Neural cell (in vitro differentiated cells): ENCODE measurements at regions not wholly inside any gene's neighbourhood (a gene's known extent, or its start where the extent isn't known, plus 50 kb on each side); places are given as distances from the start of the nearest gene placed in this dataset.

Source experiments
- H2AFZ ChIP-seq: fragments of 200-600, 300-800 bp; sonication (generic), shearing (Covaris generic); 2 replicates; pipeline ENCODE4 v1.6.0; 2014; ENCODE audit warnings: low read depth, mild to moderate bottlenecking, antibody characterized with exemption, low read length, moderate library complexity
- H3F3A ChIP-seq: fragments of 200-600 bp; shearing (Covaris generic); 2 replicates; pipeline ENCODE4 v1.6.1; 2016; ENCODE audit warnings: mild to moderate bottlenecking, moderate library complexity, mixed read lengths, antibody characterized with exemption, low read length; ENCODE audit not compliant: insufficient read depth, poor library complexity, severe bottlenecking
- H3K27ac ChIP-seq: fragments of 200-600, 300-800 bp; sonication (generic), shearing (Covaris generic); 2 replicates; pipeline ENCODE4 v1.5.1; 2014; ENCODE audit warnings: mild to moderate bottlenecking, low read length, moderate library complexity
- H3K27me3 ChIP-seq: fragments of 300-800, 200-600 bp; sonication (generic), shearing (Covaris generic); 2 replicates; pipeline ENCODE4 v1.6.0; 2014; ENCODE audit warnings: mild to moderate bottlenecking, low read depth, low read length, moderate library complexity; ENCODE audit not compliant: insufficient read depth
- H3K36me3 ChIP-seq: fragments of 300-800, 200-600 bp; sonication (generic), shearing (Covaris generic); 2 replicates; pipeline ENCODE4 v1.5.1; 2014; ENCODE audit warnings: mild to moderate bottlenecking, antibody characterized with exemption, low read length, moderate library complexity; ENCODE audit not compliant: insufficient read depth
- H3K4me2 ChIP-seq: fragments of 300-800, 200-600 bp; sonication (generic), shearing (Covaris generic); 2 replicates; pipeline ENCODE4 v1.6.0; 2014; ENCODE audit warnings: mild to moderate bottlenecking, low read length
- H3K4me3 ChIP-seq: fragments of 300-800, 200-600 bp; sonication (generic), shearing (Covaris generic); 2 replicates; pipeline ENCODE4 v1.5.1; 2014; ENCODE audit warnings: mild to moderate bottlenecking, low read length, moderate library complexity
- H3K79me2 ChIP-seq: fragments of 200-600 bp; shearing (Covaris generic); replicated peaks from 2 replicates; pipeline ENCODE4 v1.6.0; 2014; ENCODE audit warnings: mild to moderate bottlenecking, low read length, moderate library complexity; ENCODE audit not compliant: insufficient read depth
- H3K9ac ChIP-seq: fragments of 300-800, 200-600 bp; sonication (generic), shearing (Covaris generic); 2 replicates; pipeline ENCODE4 v1.6.1; 2016; ENCODE audit warnings: mild to moderate bottlenecking, low read length, mixed read lengths
- H3K9me2 ChIP-seq: fragments of 200-600 bp; shearing (Covaris generic); 2 replicates; pipeline ENCODE4 v1.6.1; 2016; ENCODE audit warnings: mild to moderate bottlenecking, low read length, mixed read lengths; ENCODE audit not compliant: insufficient read depth
- H3K9me3 ChIP-seq: fragments of 200-600, 300-800 bp; sonication (generic), shearing (Covaris generic); 2 replicates; pipeline ENCODE4 v1.6.1; 2016; ENCODE audit warnings: mild to moderate bottlenecking, mixed run types, low read length, moderate library complexity, mixed read lengths
- H4K20me1 ChIP-seq: fragments of 200-600 bp; shearing (Covaris generic); 2 replicates; pipeline ENCODE4 v1.6.1; 2016; ENCODE audit warnings: mild to moderate bottlenecking, mixed run types; ENCODE audit not compliant: insufficient read depth
- EP300 ChIP-seq: fragments of 450-650 bp; conservative IDR thresholded peaks from 2 replicates; pipeline ENCODE4 v1.6.1; 2014; ENCODE audit warnings: antibody characterized with exemption, mild to moderate bottlenecking, moderate library complexity; ENCODE audit not compliant: poor library complexity, severe bottlenecking
- EZH2 ChIP-seq: fragments of 200-600, 300-800 bp; shearing (Covaris generic), sonication (generic); IDR thresholded peaks from 2 replicates; pipeline ENCODE4 v1.6.1; 2014; ENCODE audit warnings: antibody characterized with exemption, low read length, borderline replicate concordance, mild to moderate bottlenecking; ENCODE audit not compliant: insufficient read depth, poor library complexity, severe bottlenecking
- MXI1 ChIP-seq: fragments of 450-650 bp; conservative IDR thresholded peaks from 2 replicates; pipeline ENCODE4 v1.6.1; 2014; ENCODE audit warnings: antibody characterized with exemption, mild to moderate bottlenecking; ENCODE audit not compliant: poor library complexity, severe bottlenecking
- POLR2AphosphoS5 ChIP-seq: IDR thresholded peaks from 2 replicates; pipeline ENCODE4 v1.6.1; 2012
- RAD21 ChIP-seq: fragments of 450-650 bp; conservative IDR thresholded peaks from 2 replicates; pipeline ENCODE4 v1.6.1; 2014; ENCODE audit warnings: antibody characterized with exemption, mild to moderate bottlenecking, moderate library complexity
- SMC3 ChIP-seq: fragments of 450-650 bp; conservative IDR thresholded peaks from 2 replicates; pipeline ENCODE4 v1.6.1; 2014; ENCODE audit warnings: antibody characterized with exemption, mild to moderate bottlenecking, moderate library complexity; ENCODE audit not compliant: poor library complexity
- TAF1 ChIP-seq: IDR thresholded peaks from 2 replicates; pipeline ENCODE4 v1.6.1; 2012; ENCODE audit warnings: low read depth
- TF ChIP-seq, protein P1 (sequence below): IDR thresholded peaks from 2 replicates; pipeline ENCODE4 v1.6.1; 2012; ENCODE audit warnings: borderline replicate concordance
- TF ChIP-seq, protein P2 (sequence below): fragments of 450-650 bp; IDR thresholded peaks from 2 replicates; pipeline ENCODE4 v1.5.1; 2014; ENCODE audit warnings: antibody characterized with exemption, mild to moderate bottlenecking, moderate library complexity; ENCODE audit not compliant: poor library complexity, severe bottlenecking

DNA sequence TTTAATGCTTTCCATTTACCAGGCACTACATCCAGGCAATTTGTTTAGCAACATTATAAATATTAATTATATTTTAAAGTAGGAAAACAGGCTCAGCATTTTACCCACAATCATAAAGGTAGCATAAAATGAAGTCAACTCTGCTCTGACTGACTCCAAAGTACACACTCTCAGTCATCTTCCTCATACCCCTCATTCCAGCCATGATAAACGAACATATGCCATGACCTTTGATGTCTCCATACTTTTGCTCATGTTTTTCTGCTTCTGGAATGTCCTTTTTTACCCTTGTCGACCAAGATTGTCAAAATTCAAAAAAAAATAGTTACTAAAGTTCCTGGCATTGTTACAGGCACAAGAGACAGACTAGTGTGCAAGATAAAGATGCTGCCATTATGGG is 77.7 kb upstream of the SOX6 start:
- H3K4me3 ChIP-seq = no peak overlapping the region
- no peak overlapping the region for H2AFZ ChIP-seq
- TF ChIP-seq, protein P1, sequence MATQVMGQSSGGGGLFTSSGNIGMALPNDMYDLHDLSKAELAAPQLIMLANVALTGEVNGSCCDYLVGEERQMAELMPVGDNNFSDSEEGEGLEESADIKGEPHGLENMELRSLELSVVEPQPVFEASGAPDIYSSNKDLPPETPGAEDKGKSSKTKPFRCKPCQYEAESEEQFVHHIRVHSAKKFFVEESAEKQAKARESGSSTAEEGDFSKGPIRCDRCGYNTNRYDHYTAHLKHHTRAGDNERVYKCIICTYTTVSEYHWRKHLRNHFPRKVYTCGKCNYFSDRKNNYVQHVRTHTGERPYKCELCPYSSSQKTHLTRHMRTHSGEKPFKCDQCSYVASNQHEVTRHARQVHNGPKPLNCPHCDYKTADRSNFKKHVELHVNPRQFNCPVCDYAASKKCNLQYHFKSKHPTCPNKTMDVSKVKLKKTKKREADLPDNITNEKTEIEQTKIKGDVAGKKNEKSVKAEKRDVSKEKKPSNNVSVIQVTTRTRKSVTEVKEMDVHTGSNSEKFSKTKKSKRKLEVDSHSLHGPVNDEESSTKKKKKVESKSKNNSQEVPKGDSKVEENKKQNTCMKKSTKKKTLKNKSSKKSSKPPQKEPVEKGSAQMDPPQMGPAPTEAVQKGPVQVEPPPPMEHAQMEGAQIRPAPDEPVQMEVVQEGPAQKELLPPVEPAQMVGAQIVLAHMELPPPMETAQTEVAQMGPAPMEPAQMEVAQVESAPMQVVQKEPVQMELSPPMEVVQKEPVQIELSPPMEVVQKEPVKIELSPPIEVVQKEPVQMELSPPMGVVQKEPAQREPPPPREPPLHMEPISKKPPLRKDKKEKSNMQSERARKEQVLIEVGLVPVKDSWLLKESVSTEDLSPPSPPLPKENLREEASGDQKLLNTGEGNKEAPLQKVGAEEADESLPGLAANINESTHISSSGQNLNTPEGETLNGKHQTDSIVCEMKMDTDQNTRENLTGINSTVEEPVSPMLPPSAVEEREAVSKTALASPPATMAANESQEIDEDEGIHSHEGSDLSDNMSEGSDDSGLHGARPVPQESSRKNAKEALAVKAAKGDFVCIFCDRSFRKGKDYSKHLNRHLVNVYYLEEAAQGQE = no peak
- TF ChIP-seq EP300 (no peak), TAF1 (no peak), MXI1 (no peak), RAD21 (no peak), EZH2 (no peak), SMC3 (no peak), POLR2AphosphoS5 (no peak)
- TF ChIP-seq, protein P2, sequence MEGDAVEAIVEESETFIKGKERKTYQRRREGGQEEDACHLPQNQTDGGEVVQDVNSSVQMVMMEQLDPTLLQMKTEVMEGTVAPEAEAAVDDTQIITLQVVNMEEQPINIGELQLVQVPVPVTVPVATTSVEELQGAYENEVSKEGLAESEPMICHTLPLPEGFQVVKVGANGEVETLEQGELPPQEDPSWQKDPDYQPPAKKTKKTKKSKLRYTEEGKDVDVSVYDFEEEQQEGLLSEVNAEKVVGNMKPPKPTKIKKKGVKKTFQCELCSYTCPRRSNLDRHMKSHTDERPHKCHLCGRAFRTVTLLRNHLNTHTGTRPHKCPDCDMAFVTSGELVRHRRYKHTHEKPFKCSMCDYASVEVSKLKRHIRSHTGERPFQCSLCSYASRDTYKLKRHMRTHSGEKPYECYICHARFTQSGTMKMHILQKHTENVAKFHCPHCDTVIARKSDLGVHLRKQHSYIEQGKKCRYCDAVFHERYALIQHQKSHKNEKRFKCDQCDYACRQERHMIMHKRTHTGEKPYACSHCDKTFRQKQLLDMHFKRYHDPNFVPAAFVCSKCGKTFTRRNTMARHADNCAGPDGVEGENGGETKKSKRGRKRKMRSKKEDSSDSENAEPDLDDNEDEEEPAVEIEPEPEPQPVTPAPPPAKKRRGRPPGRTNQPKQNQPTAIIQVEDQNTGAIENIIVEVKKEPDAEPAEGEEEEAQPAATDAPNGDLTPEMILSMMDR = no peak
- H4K20me1 ChIP-seq = no peaks in the 10 kb centered on the region
- peaks cover 8% of the 10 kb centered on the region for H3K9me3 ChIP-seq
- no peaks in the 10 kb centered on the region for H3K36me3 ChIP-seq
- no peak overlapping the region for H3K27ac ChIP-seq
- no peaks in the 10 kb centered on the region for H3K27me3 ChIP-seq
- no peak overlapping the region for H3K9ac ChIP-seq
- no peak overlapping the region for H3K4me2 ChIP-seq
- no peaks in the 10 kb centered on the region for H3K9me2 ChIP-seq
- no peaks in the 10 kb centered on the region for H3F3A ChIP-seq
- H3K79me2 ChIP-seq = peaks cover 3% of the 10 kb centered on the region

GRCh38 chr11:16430674-16431073 is 74.3 kb upstream of the SOX6 start:
- H3K36me3 ChIP-seq = no peaks in the 10 kb centered on the region
- H3K4me2 ChIP-seq = no peak overlapping the region
- no peaks in the 10 kb centered on the region for H4K20me1 ChIP-seq
- no peak overlapping the region for H2AFZ ChIP-seq
- no peaks in the 10 kb centered on the region for H3K9me2 ChIP-seq
- peaks cover 8% of the 10 kb centered on the region for H3K9me3 ChIP-seq
- no peaks in the 10 kb centered on the region for H3F3A ChIP-seq
- TF ChIP-seq POLR2AphosphoS5 (no peak), EZH2 (no peak), RAD21 (no peak), EP300 (no peak), TAF1 (no peak), SMC3 (no peak), MXI1 (no peak)
- TF ChIP-seq, protein P1 = no peak
- TF ChIP-seq, protein P2 = no peak
- H3K4me3 ChIP-seq = no peak overlapping the region
- H3K27me3 ChIP-seq = no peaks in the 10 kb centered on the region
- peaks cover 3% of the 10 kb centered on the region for H3K79me2 ChIP-seq
- H3K27ac ChIP-seq = no peak overlapping the region
- no peak overlapping the region for H3K9ac ChIP-seq
